Fibroblast of the conjunctiva (primary cell): ENCODE measurements at regions not wholly inside any gene's neighbourhood (a gene's known extent, or its start where the extent isn't known, plus 50 kb on each side); places are given as distances from the start of the nearest gene placed in this dataset.

Experiments used
- DNase-seq: peaks from one replicate; pipeline ENCODE4 v3.0.0-alpha.2; 2010; ENCODE audit warnings: low read depth

DNA sequence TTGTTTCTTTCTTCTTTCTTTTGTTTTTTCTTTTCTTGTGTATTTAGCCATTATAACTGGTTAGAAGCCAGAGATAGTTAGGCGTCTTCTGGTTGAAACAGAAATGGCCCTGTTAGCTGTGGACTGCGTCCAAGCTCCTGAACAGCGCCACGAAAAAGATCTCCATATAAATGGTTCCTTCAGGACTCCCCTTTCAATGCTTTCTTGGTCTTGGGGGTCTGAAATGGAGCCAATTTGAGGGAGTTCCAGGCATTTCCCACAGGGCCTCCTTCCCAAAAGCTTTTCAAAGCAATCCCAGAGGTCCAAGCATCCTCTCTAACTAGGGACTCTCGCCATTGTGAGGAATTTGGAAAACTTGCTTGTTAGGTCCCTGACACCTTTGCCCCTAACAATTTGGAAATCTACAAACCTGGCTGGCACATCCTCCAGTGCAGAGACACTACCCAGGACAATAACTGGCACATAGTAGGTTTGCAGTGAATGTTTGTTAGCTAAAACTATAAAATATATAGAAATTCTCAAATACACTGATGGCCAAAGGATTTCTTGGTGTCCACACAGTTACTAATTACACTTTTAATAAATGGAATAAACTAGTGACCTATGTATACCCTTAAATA, 80.1 kb downstream of the MYCN start:
- no peak for DNase-seq

DNA sequence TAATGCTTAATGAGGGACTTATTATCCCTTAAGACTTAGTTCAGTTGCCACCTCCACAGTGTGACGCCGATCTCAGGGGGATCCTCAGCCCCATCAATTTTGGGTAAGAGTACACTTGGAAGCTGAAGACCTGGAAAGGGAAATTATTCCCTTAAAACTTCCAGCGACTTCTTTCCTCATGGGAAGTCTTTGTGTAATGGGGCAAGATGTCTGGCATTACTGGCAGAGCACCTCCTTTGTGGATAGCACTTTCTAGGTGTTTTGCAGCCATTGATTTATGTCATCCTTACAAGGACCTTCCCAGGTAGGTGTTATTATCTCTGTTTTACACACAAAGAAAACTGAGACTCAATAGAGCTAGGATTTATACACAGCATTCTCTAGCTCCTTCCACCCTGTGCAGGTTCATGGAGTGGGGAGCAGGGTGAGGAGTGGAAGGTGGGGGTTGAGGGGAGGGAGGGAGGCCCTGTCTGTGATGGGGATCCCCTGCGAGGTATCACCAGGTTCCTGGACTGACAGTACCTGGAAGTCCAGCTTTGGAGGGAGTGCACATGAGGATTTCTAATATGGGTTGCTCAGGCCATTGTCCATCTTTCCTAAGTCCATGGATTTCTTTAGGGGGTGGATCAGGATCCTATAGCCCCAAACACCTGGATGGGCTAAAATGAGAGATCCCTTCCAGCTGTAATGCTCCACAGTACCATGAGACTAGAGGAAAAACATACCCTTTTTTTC, 79.4 kb downstream of the MYCN start:
- DNase-seq: no peak

DNA sequence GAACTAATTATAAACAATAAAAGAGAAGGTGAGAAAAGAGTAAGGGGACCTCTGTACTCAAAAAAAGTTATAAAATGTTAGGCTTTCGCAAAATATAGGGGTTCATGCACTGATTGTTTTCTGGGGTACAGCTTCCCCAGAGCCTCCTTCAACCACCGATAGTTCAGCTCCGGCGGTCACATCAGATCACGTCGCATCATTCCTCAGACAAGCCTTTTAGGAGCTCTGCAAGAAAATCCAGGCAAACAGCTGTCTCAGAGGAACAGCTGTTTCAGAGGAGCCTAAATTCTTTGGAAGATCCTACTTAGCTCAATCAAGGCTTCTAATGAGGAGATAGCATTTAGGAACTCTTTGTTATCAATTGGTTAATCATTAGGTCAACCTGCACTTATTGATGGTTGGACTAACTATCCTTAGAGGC, 78.7 kb downstream of the MYCN start:
- no peak for DNase-seq

DNA sequence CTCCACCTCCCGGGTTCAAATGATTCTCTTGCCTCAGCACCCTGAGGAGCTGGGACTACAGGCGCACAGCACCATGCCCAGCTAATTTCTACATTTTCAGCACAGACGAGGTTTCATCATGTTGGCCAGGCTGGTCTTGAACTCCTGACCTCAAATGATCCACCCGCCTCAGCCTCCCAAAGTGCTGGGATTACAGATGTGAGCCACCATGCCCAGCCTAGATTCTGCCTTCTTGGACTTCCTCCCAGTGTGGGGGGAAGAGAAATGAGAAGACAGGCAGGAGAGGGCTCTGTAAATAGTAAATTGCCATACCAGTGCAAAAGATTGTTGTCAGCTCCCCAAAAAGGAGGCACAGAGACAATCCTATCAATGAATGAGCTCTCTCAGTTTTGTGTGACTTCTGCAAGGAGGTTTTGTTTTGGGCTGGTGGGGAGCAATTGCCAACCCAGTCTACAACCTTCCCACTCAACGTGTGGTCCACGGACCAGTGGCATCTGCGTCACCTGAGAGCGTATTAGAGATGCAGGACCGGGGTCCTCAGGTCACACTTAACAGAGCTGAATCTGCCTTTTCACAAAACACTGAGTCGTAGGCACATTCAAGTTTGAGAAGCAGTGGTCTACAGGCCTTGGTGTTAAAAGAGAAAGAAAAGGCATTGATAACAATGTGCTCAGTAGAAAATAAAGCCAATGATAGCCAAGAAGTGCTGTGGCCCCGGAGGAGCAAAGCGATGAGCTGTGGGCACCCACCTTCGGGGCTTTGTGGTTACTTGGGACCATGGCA, 78.1 kb downstream of the MYCN start:
- no peak for DNase-seq

- no peak for DNase-seq
Observed at GRCh38 chr2:16016282-16016681, 75.9 kb downstream of the MYCN start.

DNA sequence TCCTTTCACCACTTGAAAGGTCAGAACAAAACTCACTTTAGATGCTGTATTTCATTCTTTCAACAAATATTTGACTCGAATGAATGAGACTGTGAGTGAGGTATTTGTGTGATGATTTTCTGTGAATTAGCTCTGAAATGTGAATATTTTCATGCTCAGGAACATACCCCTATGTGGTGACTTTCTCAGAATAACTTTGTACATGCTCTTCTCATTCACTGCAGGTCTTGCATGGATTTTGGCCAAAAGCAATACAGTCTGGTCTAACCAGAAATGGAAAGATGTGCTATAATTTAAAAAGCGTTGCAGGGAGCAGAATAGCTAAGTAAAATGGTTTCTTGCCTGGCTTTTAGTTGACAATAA, 75.5 kb downstream of the MYCN start:
- no peak for DNase-seq

DNA sequence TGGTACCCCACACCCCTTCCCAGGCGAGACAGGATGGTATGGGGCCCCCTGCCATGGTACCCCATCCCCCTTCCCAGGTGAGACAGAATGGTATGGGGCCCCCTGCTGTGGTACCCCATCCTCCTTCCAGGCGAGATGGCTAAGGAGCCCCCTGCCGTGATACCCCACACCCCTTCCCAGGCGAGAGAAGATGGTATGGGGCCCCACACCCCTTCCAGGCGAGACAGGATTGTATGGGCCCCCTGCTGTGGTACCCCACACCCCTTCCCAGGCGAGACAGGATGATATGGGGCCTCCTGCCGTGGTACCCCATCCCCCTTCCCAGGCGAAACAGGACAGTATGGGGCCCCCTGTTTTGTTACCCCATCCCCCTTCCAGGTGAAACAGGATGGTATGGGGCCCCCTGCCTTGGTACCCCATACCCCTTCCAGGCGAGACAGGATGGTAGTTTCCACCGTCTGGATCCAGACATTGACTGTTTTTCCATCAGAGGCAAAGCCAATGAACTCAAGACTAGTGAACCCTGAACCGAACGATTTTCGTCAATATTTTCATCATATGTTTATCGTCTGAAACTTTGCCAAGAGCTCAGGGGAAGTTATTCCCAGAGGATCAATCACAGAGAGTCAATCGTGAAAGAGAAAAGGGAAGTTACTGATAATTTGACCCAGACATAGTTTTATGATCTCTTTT, 75.0 kb downstream of the MYCN start:
- DNase-seq: no peak

DNA sequence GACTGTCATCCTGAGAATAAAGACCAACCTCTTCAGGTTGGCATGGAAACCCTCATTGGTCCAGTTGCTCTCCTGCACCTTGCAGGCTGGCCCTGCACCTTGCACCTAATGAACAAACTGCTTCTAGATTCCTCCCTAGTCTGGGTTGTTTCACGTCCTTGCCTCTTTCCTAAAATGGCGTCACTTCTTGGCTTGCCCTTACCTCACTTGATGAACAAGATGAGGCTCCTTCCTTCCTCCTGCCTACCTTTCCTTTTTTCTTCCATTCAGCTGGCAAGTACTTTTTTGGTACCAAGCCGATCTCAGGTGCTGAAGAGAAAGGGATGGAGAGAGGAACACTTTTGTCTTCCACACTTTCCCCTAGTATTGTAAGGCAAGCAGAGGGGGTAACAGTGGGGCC, 74.5 kb downstream of the MYCN start:
- no peak for DNase-seq

- no peak for DNase-seq
Observed at GRCh38 chr2:16014041-16014787, 73.9 kb downstream of the MYCN start.

DNA sequence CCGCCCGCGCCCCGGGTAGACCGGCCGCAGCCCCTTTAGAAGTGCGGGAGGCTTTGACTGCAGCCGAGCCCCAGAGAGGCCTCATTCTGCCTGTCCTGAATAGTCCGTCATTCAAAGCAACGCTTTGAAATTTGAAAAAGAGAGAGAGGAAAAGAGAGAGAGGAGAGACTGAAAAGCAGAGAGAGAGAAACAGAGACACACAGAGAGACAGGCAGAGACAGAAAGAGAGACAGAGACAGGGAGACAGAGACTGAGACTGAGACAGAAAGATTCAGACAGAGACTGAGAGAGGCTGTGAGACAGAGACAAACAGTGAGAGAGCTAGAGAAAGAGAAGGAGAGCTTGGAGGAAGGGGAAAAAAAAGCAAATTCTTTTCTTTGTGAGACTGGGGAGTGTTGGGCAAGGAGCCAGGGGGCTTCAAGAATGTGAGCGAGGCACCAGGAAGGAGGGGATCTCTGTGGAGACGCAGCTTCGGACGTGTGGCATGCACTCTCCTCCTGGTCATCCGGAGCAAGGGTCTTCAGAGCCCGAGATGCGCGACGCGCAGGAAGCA, 73.1 kb downstream of the MYCN start:
- no peak for DNase-seq

DNA sequence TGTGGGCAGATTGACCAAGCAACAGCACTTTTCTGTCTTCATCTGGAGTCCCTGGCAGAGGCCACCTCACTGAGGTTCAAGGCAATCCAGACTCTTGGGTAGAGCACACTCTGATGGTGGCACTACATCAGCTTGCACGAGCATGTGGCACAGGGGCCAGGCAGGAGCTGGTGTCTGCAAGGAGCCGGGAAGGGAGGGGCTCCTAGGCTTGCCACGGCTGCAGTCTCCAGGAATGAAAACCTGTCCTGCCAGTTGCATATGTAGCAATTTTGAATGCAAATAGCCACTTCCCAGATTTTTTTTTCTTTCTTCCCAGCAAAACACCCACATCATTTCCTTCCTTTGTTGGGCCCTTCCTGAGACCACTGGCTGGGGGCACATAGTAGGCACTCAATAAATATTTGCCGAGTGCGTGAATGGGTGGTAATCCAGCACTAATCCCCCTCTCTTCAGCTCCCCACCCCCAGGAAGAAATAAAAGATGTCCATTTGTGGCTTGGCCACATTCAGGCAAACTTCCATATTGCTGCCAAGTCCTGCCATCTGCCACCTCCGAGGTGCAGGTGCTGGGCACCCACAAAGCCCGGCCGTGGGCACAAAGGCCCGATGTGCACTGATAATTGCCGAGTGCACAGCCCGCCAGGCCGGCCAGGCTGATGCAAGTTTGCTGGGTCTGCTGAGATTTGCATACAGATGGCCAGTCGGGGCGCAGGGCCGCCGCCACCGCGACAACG, 72.4 kb downstream of the MYCN start:
- no peak for DNase-seq

DNA sequence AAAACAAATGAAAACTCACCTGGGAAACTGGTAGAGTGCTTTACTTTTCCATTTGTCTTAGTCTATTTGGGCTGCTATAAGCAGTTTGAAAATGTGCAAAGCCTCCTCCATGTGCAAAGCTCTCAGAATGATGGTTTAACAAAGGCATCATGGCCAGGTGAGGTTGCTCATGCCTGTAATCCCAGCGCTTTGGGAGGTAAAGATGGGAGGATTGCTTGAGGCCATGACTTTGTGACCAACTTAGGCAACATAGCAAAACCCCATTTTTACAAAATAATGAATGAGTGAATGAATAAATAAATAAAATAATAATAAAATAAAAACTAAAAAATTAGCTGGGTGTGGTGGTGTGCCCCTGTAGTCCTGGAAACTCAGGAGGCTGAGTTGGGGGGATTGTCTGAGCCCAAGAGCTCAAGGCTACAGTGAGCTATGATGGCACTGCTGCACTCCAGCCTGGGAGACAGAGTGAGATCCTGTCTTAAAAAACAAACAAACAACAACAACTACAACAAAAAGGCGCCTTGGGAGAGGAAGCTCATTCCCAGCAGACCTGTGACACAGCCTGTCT, 71.8 kb downstream of the MYCN start:
- no peak for DNase-seq

DNA sequence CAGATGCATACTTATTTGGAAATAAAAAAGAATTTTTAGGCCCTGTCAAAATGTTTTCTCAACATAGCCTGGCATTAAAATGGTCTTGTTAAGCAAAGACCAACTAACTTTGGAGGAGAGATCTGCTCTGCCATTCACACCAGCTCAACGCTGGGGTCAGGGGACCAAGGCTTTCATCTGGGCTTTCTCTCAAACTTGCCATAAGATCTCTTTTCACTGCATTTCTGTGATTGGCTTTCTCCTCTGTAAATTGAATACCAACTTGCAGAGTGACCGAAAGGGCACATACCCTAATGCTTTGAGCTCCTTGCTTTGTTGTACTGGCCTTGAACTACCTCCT, 71.2 kb downstream of the MYCN start:
- no peak for DNase-seq

DNA sequence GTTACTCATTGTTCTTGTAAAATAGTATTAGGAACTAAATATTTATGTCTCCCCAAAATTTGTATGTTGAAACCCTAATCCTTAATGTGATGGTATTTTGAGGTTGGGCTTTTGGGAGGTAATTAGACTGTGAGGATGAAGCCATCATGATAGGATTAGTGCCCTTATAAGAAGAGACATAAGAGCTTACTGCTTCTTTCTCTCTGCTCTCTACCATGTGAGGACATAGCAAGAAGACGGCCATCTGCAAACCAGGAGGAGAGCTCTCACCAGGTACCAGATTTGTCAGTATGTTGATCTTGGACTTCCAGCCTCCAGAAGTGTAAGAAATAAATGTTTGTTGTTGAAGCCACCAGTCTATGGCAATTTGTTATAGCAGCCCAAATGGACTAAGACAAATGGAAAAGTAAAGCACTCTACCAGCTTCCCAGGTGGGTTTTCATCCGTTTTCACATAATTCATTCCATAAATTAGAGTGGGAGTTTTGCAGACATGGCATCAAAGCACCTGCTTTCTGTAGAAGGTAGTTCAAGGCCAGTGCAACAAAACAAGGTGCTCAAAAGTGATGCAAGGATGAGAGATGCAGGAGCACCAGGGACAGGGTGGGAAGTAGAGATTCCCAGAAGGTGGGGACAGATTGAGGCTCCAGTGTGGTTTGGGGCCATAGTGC, 70.7 kb downstream of the MYCN start:
- DNase-seq: no peak

GRCh38 chr2:16010011-16010410, 69.7 kb downstream of the MYCN start:
- no peak for DNase-seq

GRCh38 chr2:16009560-16009959, 69.2 kb downstream of the MYCN start:
- DNase-seq: no peak

DNA sequence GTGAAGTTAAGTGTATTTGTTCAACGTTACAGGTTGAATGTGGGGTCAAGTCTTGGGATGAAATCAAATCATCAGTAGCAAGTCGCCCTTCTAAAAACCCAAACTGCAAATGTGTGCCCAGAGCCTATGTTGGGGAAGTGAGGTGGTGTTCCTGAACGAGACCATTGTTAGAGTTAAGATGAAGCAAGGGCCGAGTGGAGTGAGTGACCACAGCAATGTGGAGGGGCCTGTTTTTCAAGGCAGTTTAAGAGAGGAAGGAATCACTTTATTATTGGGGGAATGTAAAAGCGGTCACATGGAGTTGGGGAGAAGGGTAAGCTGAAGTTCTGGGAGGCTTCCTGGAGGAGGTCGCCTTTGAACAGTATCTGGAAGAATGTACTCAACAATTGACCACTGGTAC, 68.5 kb downstream of the MYCN start:
- DNase-seq: no peak

DNA sequence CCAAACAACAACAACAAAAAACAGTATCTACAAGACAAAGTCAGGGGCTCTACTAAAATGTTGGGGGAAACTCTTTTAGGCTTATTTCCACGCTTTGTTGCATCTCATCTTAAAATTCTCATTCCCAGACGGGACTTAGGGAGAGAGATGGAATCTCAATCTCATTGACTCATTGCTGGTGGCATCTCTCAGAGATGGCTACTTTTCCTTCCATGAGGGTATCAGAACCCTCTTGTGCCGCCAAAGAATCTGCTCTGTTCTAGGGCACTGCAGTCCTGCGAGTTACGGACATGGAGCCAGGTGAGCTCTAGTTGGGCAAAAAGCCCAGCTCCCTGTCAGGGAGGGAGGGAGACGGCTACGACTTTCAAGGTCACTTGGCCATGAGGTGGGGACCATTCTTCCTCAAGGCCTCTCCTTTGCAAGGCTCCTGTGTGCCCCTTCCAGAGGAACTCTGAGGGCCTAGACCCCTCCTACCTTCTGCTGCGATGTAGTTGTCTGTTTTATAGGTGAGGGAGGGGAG, 68.0 kb downstream of the MYCN start:
- no peak for DNase-seq

- DNase-seq: no peak
Observed at GRCh38 chr2:16007167-16007934, 67.0 kb downstream of the MYCN start.
